Transverse colon (tissue), 4 donors: ENCODE measurements at regions not wholly inside any gene's neighbourhood (a gene's known extent, or its start where the extent isn't known, plus 50 kb on each side); places are given as distances from the start of the nearest gene placed in this dataset.

Experiments used
- DNase-seq: peaks from one replicate; pipeline ENCODE4 v3.0.0-alpha.2; 2019
- H3K27ac ChIP-seq, 4 donors: fragments of 200-600 bp; sonication (generic); 2 replicates each; pipeline ENCODE4 v1.5.1; 2016 to 2018; ENCODE audit warnings: inconsistent platforms in 4 of 4
- H3K27me3 ChIP-seq: fragments of 200-600 bp; sonication (generic); 2 replicates; pipeline ENCODE4 v1.5.1; 2017; ENCODE audit warnings: inconsistent platforms
- H3K36me3 ChIP-seq, 4 donors: fragments of 200-600 bp; sonication (generic); 2 replicates each; pipeline ENCODE4 v1.5.1; 2017 to 2019; ENCODE audit warnings: inconsistent platforms in 4 of 4
- H3K4me1 ChIP-seq, 4 donors: fragments of 200-600 bp; sonication (generic); 2 replicates each; pipeline ENCODE4 v1.5.1; 2017 to 2020; ENCODE audit warnings: inconsistent platforms in 4 of 4
- H3K4me3 ChIP-seq, 4 donors: fragments of 200-600 bp; sonication (generic); 1 replicate in 1 of 4; 2 replicates in 3 of 4; pipeline versions ENCODE4 v1.5.1 to v1.6.1; 2017 to 2019; ENCODE audit warnings: inconsistent platforms in 4 of 4
- H3K9me3 ChIP-seq, 2 donors: fragments of 200-600 bp; sonication (generic); 2 replicates each; pipeline ENCODE4 v1.5.1; 2017 to 2019; ENCODE audit warnings: inconsistent platforms in 2 of 2
- CTCF ChIP-seq, 5 experiments: fragments of 200-600 bp in 3 of 5; fragments of 450-650 bp in 2 of 5; sonication (generic) in 3 of 5; IDR thresholded peaks; 1 replicate in 2 of 5; 2 replicates in 3 of 5; pipeline ENCODE4 v1.5.1; 2016 to 2017; ENCODE audit warnings: antibody characterized with exemption in 5 of 5, inconsistent platforms in 3 of 5, mild to moderate bottlenecking in 2 of 5, moderate library complexity in 1 of 5
- EP300 ChIP-seq: sonication (generic); formaldehyde crosslinking; IDR thresholded peaks from one replicate; pipeline ENCODE4 v1.6.1; 2017; ENCODE audit warnings: antibody characterized with exemption, low read depth
- POLR2A ChIP-seq: fragments of 450-650 bp; IDR thresholded peaks from one replicate; pipeline ENCODE4 v1.6.1; 2016; ENCODE audit warnings: antibody characterized with exemption, mild to moderate bottlenecking, moderate library complexity
- POLR2AphosphoS5 ChIP-seq, 3 donors: sonication (generic); formaldehyde crosslinking; IDR thresholded peaks; one replicate each; pipeline ENCODE4 v1.6.1; 2016; ENCODE audit warnings: antibody characterized with exemption in 3 of 3
- WGBS, 2 donors: methylation state at CpG; one replicate each; pipeline ENCODE4 v1.1.5; 2018; ENCODE audit warnings: low coverage in 1 of 2; 5-methylcytosine and 5-hydroxymethylcytosine counted together
- in situ Hi-C, 4 donors: fragments of 200-750 bp; cut with MboI; loops; one replicate each; pipeline versions ENCODE4 v1.15.0 to v1.15.1; 2017; ENCODE audit warnings: low sequenced_read_pairs in 3 of 4, low pct_ligation_motif_present in 1 of 4, low pct_unique_long_range_greater_than_20kb in 1 of 4
- intact Hi-C: fragments of 100-400 bp; cut with DNase I; formaldehyde crosslinking; loops from one replicate; pipeline ENCODE4 v1.15.1; 2023; ENCODE audit warnings: low total_unique reads

- WGBS, 2 donors = 94 to 100% methylated on average over 3 of the region's 3 CpGs
- no peak overlapping the region for H3K27ac ChIP-seq
- no peak overlapping the region for H3K4me3 ChIP-seq
- no peaks in the 10 kb centered on the region for H3K36me3 ChIP-seq
- H3K9me3 ChIP-seq = no peaks in the 10 kb centered on the region
- in situ Hi-C loops (loop anchor here in 2 of 4 donors (25.0 kb wide), 1 partner anchor 235 kb away; the partner anchor contains the start of gene ENC1 (in 2 of the 2)), intact Hi-C loops (no loop called here)
- no peaks in the 10 kb centered on the region for H3K27me3 ChIP-seq
- peaks cover 0 to 13% (median 6%) of the 10 kb centered on the region in 4 donors for H3K4me1 ChIP-seq
- DNase-seq = no peak
- no peak for TF ChIP-seq POLR2AphosphoS5 (IDR thresholded peaks at IDR 0.05)
- no peak for TF ChIP-seq EP300
- TF ChIP-seq POLR2A = no peak
- TF ChIP-seq CTCF (IDR thresholded peaks at IDR 0.05) = no peak
Observed at GRCh38 chr5:74401946-74402320, 238.6 kb downstream of the ENC1 start.

- no peaks in the 10 kb centered on the region for H3K27me3 ChIP-seq
- no peak for DNase-seq
- H3K4me3 ChIP-seq = no peak overlapping the region
- H3K27ac ChIP-seq = no peak overlapping the region
- in situ Hi-C loops = loop anchor here in 2 of 4 donors (25.0 kb wide), 1 partner anchor 236 kb away; the partner anchor contains the start of gene ENC1 (in 2 of the 2)
- 78 to 94% methylated on average over 2 of the region's 2 CpGs for whole genome bisulfite sequencing, 2 donors
- intact Hi-C loops = no loop called here
- H3K9me3 ChIP-seq = no peaks in the 10 kb centered on the region
- peaks cover 0 to 13% (median 6%) of the 10 kb centered on the region in 4 donors for H3K4me1 ChIP-seq
- no peaks in the 10 kb centered on the region for H3K36me3 ChIP-seq
- TF ChIP-seq CTCF (IDR thresholded peaks at IDR 0.05) = no peak
- no peak for TF ChIP-seq POLR2A
- TF ChIP-seq POLR2AphosphoS5 (IDR thresholded peaks at IDR 0.05) = no peak
- no peak for TF ChIP-seq EP300
Observed at GRCh38 chr5:74401281-74401945, 239.1 kb downstream of the ENC1 start.

- peaks cover 0 to 10% (median 3%) of the 10 kb centered on the region in 4 donors for H3K4me1 ChIP-seq
- H3K27ac ChIP-seq = no peak overlapping the region
- H3K36me3 ChIP-seq = no peaks in the 10 kb centered on the region
- 62% methylated on average over 2 of the region's 2 CpGs; no CpG with 5 or more reads in 1 of the 2 donors for WGBS, 2 donors
- DNase-seq = no peak
- no peaks in the 10 kb centered on the region for H3K9me3 ChIP-seq
- H3K27me3 ChIP-seq = no peaks in the 10 kb centered on the region
- H3K4me3 ChIP-seq = no peak overlapping the region
- in situ Hi-C loops = loop anchor here in 2 of 4 donors (25.0 kb wide), 1 partner anchor 237 kb away; the partner anchor contains the start of gene ENC1 (in 2 of the 2)
- TF ChIP-seq POLR2AphosphoS5 (IDR thresholded peaks at IDR 0.05) (no peak), POLR2A (no peak), CTCF (IDR thresholded peaks at IDR 0.05) (no peak), EP300 (no peak)
- intact Hi-C loops = no loop called here
Observed at GRCh38 chr5:74400067-74400466, 240.5 kb downstream of the ENC1 start.

GRCh38 chr5:74396913-74397622 is 243.5 kb downstream of the ENC1 start:
- H3K36me3 ChIP-seq = no peaks in the 10 kb centered on the region
- intact Hi-C loops (no loop called here), in situ Hi-C loops (loop anchor here in 1 of 4 donors (10.0 kb wide), 1 partner anchor 248 kb away; the partner anchor contains the start of gene ENC1)
- H3K4me3 ChIP-seq = no peak overlapping the region
- no peak for DNase-seq
- H3K27me3 ChIP-seq = no peaks in the 10 kb centered on the region
- H3K27ac ChIP-seq = no peak overlapping the region
- no peak for TF ChIP-seq CTCF (IDR thresholded peaks at IDR 0.05)
- TF ChIP-seq EP300 = no peak
- TF ChIP-seq POLR2A = no peak
- TF ChIP-seq POLR2AphosphoS5 (IDR thresholded peaks at IDR 0.05) = no peak
- H3K9me3 ChIP-seq = no peaks in the 10 kb centered on the region
- WGBS, 2 donors = 76 to 79% methylated on average over 8 to 10 of the region's 10 CpGs
- peaks cover 0 to 5% (median 0%) of the 10 kb centered on the region in 4 donors for H3K4me1 ChIP-seq
